GM12872 (cell line): ENCODE measurements at regions not wholly inside any gene's neighbourhood (a gene's known extent, or its start where the extent isn't known, plus 50 kb on each side); places are given as distances from the start of the nearest gene placed in this dataset.

Experiments
- CTCF ChIP-seq: IDR thresholded peaks from 3 replicates; pipeline ENCODE4 v1.5.1; 2011; ENCODE audit warnings: low read depth, mild to moderate bottlenecking, low read length, moderate library complexity; ENCODE audit not compliant: insufficient read depth

GRCh38 chr1:224506141-224506814 is 71.7 kb upstream of the WDR26 start:
- no peak for TF ChIP-seq CTCF

GRCh38 chr1:224507771-224508523 is 73.3 kb upstream of the WDR26 start:
- no peak for TF ChIP-seq CTCF

GRCh38 chr1:224509907-224510306 is 75.3 kb upstream of the WDR26 start:
- TF ChIP-seq CTCF = no peak

GRCh38 chr1:224510880-224511645 is 76.5 kb upstream of the WDR26 start:
- TF ChIP-seq CTCF = no peak

- no peak for TF ChIP-seq CTCF
Observed at GRCh38 chr1:224512600-224513151, 78.1 kb upstream of the WDR26 start.

GRCh38 chr1:224513383-224513782 is 78.8 kb upstream of the WDR26 start:
- no peak for TF ChIP-seq CTCF

GRCh38 chr1:224513787-224514209 is 79.2 kb upstream of the WDR26 start:
- TF ChIP-seq CTCF = peak; percentile 90
